ENCODE measurements at regions not wholly inside any gene's neighbourhood (a gene's known extent, or its start where the extent isn't known, plus 50 kb on each side); places are given as distances from the start of the nearest gene placed in this dataset.

DNA sequence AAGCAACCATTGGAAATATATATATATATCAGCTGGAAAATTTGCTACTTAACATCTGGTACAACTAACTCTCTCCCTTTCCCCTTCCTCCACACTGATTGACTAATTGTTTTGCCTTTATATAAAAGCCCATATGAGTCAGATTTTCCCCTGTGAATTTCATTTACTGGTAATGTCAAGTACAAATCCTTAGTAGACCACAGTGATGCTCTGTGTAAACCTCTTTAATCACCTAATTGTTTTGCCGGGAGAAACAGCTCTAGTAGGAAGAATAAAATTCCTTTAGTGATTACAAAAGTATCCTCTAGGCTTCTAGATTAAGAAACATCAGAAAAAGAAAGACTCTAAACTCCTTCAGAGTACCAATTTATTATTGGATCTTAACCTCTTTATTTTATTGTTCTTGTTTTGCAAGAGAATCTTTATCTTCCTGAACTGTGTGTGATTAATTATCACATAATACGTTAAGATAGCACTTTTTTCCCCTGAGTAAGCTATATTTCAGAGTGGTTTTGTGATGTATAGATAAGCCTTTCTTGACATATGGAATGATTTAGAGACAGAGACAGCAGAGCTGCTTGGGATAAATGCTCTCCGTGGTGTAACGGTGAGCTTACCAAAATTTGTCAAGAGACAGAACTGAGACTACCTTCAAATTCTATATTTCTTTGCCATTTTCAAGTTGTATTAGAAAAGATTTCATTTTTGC is 1606.4 kb upstream of the TENM3 start:
- no peaks in the 10 kb centered on the region for H3K36me3 ChIP-seq (replicated peaks in 1 of 2; ENCODE audit: control insufficient read depth in 1 of 2, insufficient read depth in 2 of 2, low read length in 2 of 2)
- no peaks in the 10 kb centered on the region for H3K9me3 ChIP-seq (ENCODE audit: low read length)
- ChIA-PET CTCF (ENCODE audit: low intra/inter-chr PET ratio, low total read pairs) (no interaction called here), POLR2A (no interaction called here)
- in situ Hi-C loops (cut with HindIII; ENCODE audit: extremely low pct_ligation_motif_present, low pct_unique_long_range_greater_than_20kb) (no loop called here), intact Hi-C loops (cut with micrococcal nuclease; ENCODE audit: unreplicated experiment) (no loop called here)
- H3K27me3 ChIP-seq (ENCODE audit: control insufficient read depth in 1 of 2, insufficient read depth in 2 of 2, low read length in 2 of 2) = no peaks in the 10 kb centered on the region
- no peak overlapping the region for H3K4me2 ChIP-seq (ENCODE audit: low read depth, low read length)
- no peak overlapping the region for H3K4me3 ChIP-seq (replicated peaks in 1 of 3; ENCODE audit: insufficient read depth in 1 of 3, low read depth in 2 of 3, low read length in 3 of 3)
- H3K4me1 ChIP-seq (ENCODE audit: insufficient read depth, low read length) = no peaks in the 10 kb centered on the region
- no peak overlapping the region for H2AFZ ChIP-seq (ENCODE audit: low read length)
- DNase-seq (ENCODE audit: low spot score) (no peak), ATAC-seq (no peak), FAIRE-seq (no peak)
- H4K20me1 ChIP-seq (ENCODE audit: insufficient read depth, low read length) = no peaks in the 10 kb centered on the region
- BruUV-seq (replicated peaks) = no TSS peak
- H3K9ac ChIP-seq (ENCODE audit: insufficient read depth, low read depth, low read length) = no peak overlapping the region
- H3K79me2 ChIP-seq (ENCODE audit: insufficient read depth, low read length) = no peaks in the 10 kb centered on the region
- WGBS (ENCODE audit: low lambda C conversion rate) = 21% methylated on average over 4 of the region's 4 CpGs
- H3K27ac ChIP-seq (ENCODE audit: extremely low read length, insufficient read depth, low read length) = no peak overlapping the region
- TF ChIP-seq ZNF644 (CRISPR knock-in tag; IDR thresholded peaks at IDR 0.05; ENCODE audit: low read depth) = no peak
- TF ChIP-seq, protein P1, sequence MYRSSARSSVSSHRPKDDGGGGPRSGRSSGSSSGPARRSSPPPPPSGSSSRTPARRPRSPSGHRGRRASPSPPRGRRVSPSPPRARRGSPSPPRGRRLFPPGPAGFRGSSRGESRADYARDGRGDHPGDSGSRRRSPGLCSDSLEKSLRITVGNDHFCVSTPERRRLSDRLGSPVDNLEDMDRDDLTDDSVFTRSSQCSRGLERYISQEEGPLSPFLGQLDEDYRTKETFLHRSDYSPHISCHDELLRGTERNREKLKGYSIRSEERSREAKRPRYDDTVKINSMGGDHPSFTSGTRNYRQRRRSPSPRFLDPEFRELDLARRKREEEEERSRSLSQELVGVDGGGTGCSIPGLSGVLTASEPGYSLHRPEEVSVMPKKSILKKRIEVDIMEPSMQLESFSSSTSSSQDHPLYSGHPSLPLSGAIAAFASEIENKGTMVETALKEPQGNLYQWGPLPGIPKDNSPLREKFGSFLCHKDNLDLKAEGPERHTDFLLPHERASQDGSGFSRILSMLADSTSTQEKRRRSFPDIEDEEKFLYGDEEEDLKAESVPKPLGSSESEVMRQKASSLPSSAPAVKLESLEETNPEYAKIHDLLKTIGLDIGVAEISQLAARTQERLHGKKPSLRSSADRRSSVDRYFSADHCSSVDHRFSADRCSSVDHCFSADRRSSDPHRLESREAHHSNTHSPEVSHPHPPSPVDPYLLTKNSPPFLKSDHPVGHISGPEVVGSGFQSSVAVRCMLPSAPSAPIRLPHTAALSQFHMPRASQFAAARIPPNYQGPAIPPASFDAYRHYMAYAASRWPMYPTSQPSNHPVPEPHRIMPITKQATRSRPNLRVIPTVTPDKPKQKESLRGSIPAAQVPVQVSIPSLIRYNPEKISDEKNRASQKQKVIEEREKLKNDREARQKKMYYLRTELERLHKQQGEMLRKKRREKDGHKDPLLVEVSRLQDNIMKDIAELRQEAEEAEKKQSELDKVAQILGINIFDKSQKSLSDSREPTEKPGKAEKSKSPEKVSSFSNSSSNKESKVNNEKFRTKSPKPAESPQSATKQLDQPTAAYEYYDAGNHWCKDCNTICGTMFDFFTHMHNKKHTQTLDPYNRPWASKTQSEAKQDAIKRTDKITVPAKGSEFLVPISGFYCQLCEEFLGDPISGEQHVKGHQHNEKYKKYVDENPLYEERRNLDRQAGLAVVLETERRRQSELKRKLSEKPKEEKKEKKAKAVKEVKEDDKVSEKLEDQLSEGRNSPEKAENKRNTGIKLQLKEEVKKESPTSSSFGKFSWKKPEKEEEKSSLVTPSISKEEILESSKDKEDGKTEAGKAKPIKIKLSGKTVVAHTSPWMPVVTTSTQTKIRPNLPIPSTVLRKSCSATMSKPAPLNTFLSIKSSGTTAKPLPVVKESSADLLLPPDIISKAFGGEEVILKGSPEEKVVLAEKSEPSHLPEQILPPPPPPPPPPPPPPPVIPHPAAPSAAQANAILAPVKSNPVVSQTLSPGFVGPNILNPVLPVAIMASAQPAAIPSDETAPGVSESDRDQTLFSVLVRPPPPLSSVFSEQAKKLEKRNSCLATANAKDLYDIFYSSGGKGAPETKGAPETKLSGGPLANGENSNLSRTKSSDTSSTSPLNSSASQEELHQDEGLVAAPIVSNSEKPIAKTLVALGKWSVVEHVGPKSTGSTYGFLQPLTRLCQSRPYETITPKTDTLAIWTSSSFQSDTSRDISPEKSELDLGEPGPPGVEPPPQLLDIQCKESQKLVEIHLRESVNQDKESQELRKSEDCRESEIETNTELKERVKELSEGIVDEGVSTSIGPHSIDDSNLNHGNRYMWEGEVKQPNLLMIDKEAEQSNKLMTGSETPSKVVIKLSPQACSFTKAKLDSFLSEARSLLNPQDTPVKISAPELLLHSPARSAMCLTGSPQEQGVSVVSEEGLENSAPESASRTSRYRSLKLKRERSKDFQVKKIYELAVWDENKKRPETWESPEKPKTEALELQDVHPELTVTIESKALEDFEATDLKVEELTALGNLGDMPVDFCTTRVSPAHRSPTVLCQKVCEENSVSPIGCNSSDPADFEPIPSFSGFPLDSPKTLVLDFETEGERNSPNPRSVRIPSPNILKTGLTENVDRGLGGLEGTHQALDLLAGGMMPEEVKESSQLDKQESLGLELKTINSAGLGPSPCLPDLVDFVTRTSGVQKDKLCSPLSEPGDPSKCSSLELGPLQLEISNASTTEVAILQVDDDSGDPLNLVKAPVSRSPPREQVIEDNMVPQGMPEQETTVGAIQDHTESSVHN (CRISPR knock-in tag; IDR thresholded peaks at IDR 0.05) = no peak
- TF ChIP-seq, protein P2, sequence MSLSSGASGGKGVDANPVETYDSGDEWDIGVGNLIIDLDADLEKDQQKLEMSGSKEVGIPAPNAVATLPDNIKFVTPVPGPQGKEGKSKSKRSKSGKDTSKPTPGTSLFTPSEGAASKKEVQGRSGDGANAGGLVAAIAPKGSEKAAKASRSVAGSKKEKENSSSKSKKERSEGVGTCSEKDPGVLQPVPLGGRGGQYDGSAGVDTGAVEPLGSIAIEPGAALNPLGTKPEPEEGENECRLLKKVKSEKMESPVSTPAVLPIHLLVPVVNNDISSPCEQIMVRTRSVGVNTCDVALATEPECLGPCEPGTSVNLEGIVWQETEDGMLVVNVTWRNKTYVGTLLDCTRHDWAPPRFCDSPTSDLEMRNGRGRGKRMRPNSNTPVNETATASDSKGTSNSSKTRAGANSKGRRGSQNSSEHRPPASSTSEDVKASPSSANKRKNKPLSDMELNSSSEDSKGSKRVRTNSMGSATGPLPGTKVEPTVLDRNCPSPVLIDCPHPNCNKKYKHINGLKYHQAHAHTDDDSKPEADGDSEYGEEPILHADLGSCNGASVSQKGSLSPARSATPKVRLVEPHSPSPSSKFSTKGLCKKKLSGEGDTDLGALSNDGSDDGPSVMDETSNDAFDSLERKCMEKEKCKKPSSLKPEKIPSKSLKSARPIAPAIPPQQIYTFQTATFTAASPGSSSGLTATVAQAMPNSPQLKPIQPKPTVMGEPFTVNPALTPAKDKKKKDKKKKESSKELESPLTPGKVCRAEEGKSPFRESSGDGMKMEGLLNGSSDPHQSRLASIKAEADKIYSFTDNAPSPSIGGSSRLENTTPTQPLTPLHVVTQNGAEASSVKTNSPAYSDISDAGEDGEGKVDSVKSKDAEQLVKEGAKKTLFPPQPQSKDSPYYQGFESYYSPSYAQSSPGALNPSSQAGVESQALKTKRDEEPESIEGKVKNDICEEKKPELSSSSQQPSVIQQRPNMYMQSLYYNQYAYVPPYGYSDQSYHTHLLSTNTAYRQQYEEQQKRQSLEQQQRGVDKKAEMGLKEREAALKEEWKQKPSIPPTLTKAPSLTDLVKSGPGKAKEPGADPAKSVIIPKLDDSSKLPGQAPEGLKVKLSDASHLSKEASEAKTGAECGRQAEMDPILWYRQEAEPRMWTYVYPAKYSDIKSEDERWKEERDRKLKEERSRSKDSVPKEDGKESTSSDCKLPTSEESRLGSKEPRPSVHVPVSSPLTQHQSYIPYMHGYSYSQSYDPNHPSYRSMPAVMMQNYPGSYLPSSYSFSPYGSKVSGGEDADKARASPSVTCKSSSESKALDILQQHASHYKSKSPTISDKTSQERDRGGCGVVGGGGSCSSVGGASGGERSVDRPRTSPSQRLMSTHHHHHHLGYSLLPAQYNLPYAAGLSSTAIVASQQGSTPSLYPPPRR (CRISPR knock-in tag; IDR thresholded peaks at IDR 0.05; ENCODE audit: borderline replicate concordance) = no peak
- TF ChIP-seq, protein P3, sequence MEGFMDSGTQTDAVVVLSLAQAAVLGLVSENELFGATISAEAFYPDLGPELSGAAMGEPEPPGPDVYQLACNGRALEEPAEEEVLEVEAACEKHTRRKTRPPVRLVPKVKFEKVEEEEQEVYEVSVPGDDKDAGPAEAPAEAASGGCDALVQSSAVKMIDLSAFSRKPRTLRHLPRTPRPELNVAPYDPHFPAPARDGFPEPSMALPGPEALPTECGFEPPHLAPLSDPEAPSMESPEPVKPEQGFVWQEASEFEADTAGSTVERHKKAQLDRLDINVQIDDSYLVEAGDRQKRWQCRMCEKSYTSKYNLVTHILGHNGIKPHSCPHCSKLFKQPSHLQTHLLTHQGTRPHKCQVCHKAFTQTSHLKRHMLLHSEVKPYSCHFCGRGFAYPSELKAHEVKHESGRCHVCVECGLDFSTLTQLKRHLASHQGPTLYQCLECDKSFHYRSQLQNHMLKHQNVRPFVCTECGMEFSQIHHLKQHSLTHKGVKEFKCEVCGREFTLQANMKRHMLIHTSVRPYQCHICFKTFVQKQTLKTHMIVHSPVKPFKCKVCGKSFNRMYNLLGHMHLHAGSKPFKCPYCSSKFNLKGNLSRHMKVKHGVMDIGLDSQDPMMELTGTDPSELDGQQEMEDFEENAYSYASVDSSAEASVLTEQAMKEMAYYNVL (CRISPR knock-in tag; IDR thresholded peaks at IDR 0.05; ENCODE audit: borderline replicate concordance) = no peak
- TF ChIP-seq YEATS2 (CRISPR knock-in tag; IDR thresholded peaks at IDR 0.05; ENCODE audit: borderline replicate concordance) = no peak
- peak; percentile 10 to 57; a peak in 2 of 4 replicates for TF ChIP-seq MAFK (conservative IDR thresholded peaks at IDR 0.05 in 1 of 2, IDR thresholded peaks at IDR 0.05 in 1 of 2; ENCODE audit: low read length in 2 of 2)

Measured in HepG2 (cell line).